ENCODE measurements at regions not wholly inside any gene's neighbourhood (a gene's known extent, or its start where the extent isn't known, plus 50 kb on each side); places are given as distances from the start of the nearest gene placed in this dataset.

DNA sequence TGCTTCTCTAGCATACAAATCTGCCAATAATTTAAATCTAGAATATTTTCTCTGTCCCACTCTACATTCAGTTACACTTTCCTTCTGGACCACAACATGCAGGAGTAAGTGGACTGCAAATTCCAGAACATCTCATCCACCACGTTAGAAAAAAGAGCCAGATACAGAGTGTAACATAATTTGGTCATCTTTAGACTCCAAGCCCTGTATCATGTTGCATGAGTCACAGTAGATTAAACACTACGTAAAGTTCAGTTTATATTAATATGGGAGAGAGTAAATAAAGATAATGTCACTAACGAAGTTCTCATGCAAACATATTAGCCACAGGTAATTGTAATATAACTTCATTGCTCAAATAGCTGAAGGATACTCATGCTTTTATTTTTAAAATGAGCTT lies 327.0 kb downstream of the C6orf118 start:
- no peak for FAIRE-seq
- dilution Hi-C loops (cut with MboI; ENCODE audit: extremely low pct_ligation_motif_present, low sequenced_read_pairs) = no loop called here

GRCh38 chr6:164967102-164967501 lies 342.3 kb downstream of the C6orf118 start:
- Histone ChIP-seq H3K4me3 (ENCODE audit: control insufficient read depth in 2 of 3, extremely low read depth in 1 of 3, insufficient read depth in 2 of 3, low read depth in 1 of 3, low read length in 3 of 3) (no peak overlapping the region), H3K27me3 (ENCODE audit: control insufficient read depth, extremely low read depth, insufficient read depth, low read length) (no peaks in the 10 kb centered on the region), H3K4me2 (ENCODE audit: control insufficient read depth, extremely low read depth, insufficient read depth, low read depth, low read length) (no peak overlapping the region), H2AFZ (ENCODE audit: control insufficient read depth, low read length) (no peak overlapping the region), H3K4me1 (ENCODE audit: control insufficient read depth, extremely low read depth, insufficient read depth, low read length) (no peaks in the 10 kb centered on the region), H3K79me2 (ENCODE audit: control insufficient read depth, insufficient read depth, low read length) (no peaks in the 10 kb centered on the region), H3K9ac (ENCODE audit: control insufficient read depth, extremely low read depth, insufficient read depth, low read length) (no peak overlapping the region), H4K20me1 (ENCODE audit: control insufficient read depth, extremely low read depth, insufficient read depth, low read length) (no peaks in the 10 kb centered on the region), H3K27ac (ENCODE audit: control insufficient read depth, insufficient read depth, low read length) (no peak overlapping the region), H3K36me3 (ENCODE audit: control insufficient read depth in 2 of 2, extremely low read depth in 1 of 2, insufficient read depth in 2 of 2, low read length in 2 of 2) (no peaks in the 10 kb centered on the region), H3K9me1 (ENCODE audit: control insufficient read depth, extremely low read depth, insufficient read depth, low read length) (no peaks in the 10 kb centered on the region), H3K9me3 (ENCODE audit: control insufficient read depth, low read depth, low read length) (no peaks in the 10 kb centered on the region)
- TF ChIP-seq CTCF (optimal IDR thresholded peaks at IDR 0.05 in 1 of 3, IDR thresholded peaks at IDR 0.05 in 1 of 3, conservative IDR thresholded peaks at IDR 0.05 in 1 of 3; ENCODE audit: extremely low read depth in 1 of 3, insufficient read depth in 2 of 3, low read length in 3 of 3) (no peak), EZH2 (IDR thresholded peaks at IDR 0.05; ENCODE audit: low read length) (no peak)
- FAIRE-seq (no peak), DNase-seq (ENCODE audit: low read depth, low spot score) (no peak)
- dilution Hi-C loops (cut with MboI; ENCODE audit: extremely low pct_ligation_motif_present, low sequenced_read_pairs) = no loop called here

More for the DNA sequence above, 327.0 kb downstream of the C6orf118 start:
- DNase-seq (ENCODE audit: low read depth, low spot score) = no peak
- Histone ChIP-seq H3K4me1 (ENCODE audit: control insufficient read depth, extremely low read depth, insufficient read depth, low read length) (no peaks in the 10 kb centered on the region), H3K4me2 (ENCODE audit: control insufficient read depth, extremely low read depth, insufficient read depth, low read depth, low read length) (no peak overlapping the region), H3K79me2 (ENCODE audit: control insufficient read depth, insufficient read depth, low read length) (no peaks in the 10 kb centered on the region), H3K9me1 (ENCODE audit: control insufficient read depth, extremely low read depth, insufficient read depth, low read length) (no peaks in the 10 kb centered on the region), H3K9me3 (ENCODE audit: control insufficient read depth, low read depth, low read length) (no peaks in the 10 kb centered on the region), H3K4me3 (ENCODE audit: control insufficient read depth in 2 of 3, extremely low read depth in 1 of 3, insufficient read depth in 2 of 3, low read depth in 1 of 3, low read length in 3 of 3) (no peak overlapping the region), H3K27ac (ENCODE audit: control insufficient read depth, insufficient read depth, low read length) (no peak overlapping the region), H2AFZ (ENCODE audit: control insufficient read depth, low read length) (no peak overlapping the region), H4K20me1 (ENCODE audit: control insufficient read depth, extremely low read depth, insufficient read depth, low read length) (no peaks in the 10 kb centered on the region), H3K27me3 (ENCODE audit: control insufficient read depth, extremely low read depth, insufficient read depth, low read length) (no peaks in the 10 kb centered on the region), H3K9ac (ENCODE audit: control insufficient read depth, extremely low read depth, insufficient read depth, low read length) (no peak overlapping the region), H3K36me3 (ENCODE audit: control insufficient read depth in 2 of 2, extremely low read depth in 1 of 2, insufficient read depth in 2 of 2, low read length in 2 of 2) (no peaks in the 10 kb centered on the region)
- TF ChIP-seq EZH2 (IDR thresholded peaks at IDR 0.05; ENCODE audit: low read length) = no peak
- TF ChIP-seq CTCF (optimal IDR thresholded peaks at IDR 0.05 in 1 of 3, IDR thresholded peaks at IDR 0.05 in 1 of 3, conservative IDR thresholded peaks at IDR 0.05 in 1 of 3; ENCODE audit: extremely low read depth in 1 of 3, insufficient read depth in 2 of 3, low read length in 3 of 3) = no peak

Data from keratinocyte (primary cell).